Activated CD4-positive, CD25-positive, alpha-beta regulatory T cell (primary cell): ENCODE measurements at regions not wholly inside any gene's neighbourhood (a gene's known extent, or its start where the extent isn't known, plus 50 kb on each side); places are given as distances from the start of the nearest gene placed in this dataset.
"Not testable (repeated sequence)": the region's sequence is repeated elsewhere in the genome, so short reads cannot be mapped to it uniquely, and the experiment has no call there.

Experiments
- DNase-seq, 4 experiments: peaks; one replicate each; lab custom pipeline; 2025; lab: John Stamatoyannopoulos, UW

DNA sequence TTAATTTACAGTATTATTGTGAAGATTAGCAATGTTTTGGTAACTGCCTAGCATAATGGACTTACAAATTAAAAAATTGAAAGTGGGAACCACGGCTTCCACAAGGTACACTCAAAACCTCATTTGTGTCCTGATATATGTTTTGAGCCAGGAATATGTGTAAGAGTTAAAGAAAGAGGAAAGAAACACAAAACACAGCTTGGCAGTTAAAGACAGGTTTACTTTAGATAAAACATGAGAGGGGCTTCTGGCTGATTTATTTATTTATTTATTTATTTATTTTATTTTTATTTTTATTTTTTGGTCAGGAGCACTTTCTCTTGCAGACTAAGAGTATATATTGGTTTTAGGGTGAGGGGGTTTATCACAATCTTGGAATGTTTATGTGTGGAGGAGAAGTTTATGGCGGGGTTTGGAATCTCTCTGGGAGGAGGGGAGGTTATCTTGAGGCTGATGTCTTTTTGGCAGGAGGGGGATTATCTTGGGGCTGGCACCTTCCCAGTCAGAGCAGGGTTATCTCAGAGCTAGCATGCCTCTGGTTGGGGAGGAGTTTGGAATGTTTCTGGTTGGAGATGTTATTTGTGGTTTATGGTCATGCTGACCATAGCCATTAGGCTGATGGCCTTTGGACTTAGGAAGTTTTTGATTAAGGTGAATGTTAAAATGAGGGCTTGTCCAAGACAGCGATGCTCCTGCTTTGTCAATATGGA lies 436.7 kb downstream of the DAD1 start:
- no peak for DNase-seq

- DNase-seq, result no peak
Measured at GRCh38 chr14:22151121-22151520, 437.9 kb downstream of the DAD1 start.

DNA sequence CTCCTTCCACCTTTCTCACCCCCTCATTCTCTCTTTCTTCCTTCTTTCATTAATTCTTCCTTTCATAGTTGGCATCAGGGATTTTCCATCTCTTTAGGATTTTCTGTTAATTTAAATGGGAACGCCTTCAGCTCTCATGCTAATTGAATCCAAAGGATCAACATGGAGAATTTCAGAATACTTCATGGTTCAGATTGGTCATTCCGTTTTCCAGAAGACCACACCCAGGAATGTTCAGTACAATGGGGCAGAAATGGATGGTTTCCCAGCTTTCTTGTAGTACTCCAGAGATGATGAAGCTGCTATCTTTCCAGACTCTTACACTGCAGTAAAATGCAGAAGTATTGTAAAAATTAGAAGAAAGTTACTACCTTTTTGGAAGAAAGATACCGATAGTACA lies 440.0 kb downstream of the DAD1 start:
- DNase-seq, result no peak

GRCh38 chr14:22147716-22148115 lies 441.3 kb downstream of the DAD1 start:
- DNase-seq, result no peak

DNA sequence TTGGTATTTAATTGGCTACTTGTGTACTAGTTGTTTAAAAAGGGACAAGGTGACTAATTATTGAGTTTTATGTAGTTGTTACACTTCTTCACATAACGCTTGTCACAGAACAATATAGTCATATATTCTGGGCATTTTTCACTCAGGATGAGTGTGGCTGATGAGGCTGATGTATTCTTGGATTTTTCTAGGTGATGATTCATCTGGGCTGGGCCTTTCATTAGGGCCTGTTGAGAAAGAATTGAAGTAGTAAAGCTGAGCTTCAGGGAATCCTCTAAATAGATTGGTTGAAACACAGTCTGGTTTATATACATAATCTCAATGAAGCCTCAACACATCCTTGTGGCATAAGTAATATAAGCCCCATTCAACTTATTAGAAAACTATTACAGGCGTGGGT lies 445.7 kb downstream of the DAD1 start:
- DNase-seq, result no peak

DNA sequence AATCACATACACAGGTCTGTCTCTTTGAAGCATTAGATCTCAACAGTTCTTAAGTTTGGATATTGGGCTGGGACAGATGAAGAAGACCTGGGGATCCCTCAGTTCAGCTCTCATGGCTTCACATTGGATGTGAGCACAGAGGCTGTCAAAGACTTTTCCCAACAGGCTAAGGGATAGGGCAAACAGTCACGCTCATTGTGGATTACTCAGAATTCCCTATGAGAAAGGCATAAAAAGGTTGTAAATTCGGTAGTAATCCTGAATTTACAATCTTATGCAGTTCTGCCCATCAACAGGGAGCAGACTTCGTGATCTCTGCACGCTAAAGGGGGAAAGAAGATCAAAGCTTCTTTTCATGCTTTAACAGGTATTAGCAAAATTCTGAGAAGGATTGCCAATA lies 448.4 kb downstream of the DAD1 start:
- DNase-seq, result no peak

DNA sequence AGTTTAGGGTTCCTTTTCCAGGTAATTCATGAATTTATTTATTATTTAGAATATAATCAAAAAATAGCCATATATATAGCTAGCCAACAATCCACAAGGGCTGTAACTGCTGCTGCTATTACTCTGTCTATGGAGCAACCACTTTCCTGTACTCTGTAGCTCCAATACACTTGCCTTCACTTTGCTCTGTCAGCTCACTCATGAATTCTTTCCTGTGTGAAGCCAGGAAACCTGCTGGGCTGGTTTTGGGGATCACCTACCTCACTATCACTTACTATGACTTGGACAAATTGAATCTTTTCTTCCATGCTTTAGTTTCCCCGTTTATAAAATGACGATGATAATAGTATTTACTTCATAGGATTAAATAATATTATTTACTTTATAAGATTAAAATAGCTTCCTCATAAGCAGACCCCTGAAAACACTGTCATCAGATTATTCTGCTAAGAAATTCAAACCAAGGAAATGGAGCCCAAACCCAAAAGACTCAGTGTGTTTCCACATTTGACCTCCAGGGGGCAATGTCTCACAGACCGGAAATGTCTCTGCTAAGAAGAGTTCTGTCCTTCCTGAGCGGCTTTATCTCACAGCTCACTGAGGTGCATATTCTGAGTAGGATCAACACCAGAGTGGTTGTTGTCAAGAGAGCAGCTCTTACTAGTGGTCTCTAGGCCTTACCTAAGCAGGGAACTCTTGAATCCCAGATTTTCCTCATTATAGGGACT lies 457.1 kb downstream of the DAD1 start:
- DNase-seq, result no peak

DNA sequence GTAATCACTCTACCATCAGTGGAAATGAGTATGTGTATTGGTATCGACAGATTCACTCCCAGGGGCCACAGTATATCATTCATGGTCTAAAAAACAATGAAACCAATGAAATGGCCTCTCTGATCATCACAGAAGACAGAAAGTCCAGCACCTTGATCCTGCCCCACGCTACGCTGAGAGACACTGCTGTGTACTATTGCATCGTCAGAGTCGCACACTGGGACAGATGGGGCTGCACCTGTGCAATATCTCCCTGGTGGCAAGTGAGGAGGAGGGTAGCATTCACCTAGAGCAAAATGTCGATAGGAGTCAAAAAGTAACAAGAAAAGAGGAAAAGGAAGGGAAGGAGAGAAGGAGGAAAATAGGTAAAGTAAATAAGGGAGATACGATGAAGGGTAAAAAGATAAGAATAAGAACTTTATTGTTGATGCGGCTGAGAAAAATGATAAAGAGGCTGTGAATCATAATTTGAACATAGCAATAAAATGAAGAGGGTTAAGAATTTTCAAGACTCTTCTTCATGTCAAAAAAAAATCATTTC lies 450.5 kb upstream of the OR4E1 start:
- DNase-seq, result no peak

- no peak for DNase-seq
Measured at GRCh38 chr14:22122829-22123560, 449.4 kb upstream of the OR4E1 start.

DNA sequence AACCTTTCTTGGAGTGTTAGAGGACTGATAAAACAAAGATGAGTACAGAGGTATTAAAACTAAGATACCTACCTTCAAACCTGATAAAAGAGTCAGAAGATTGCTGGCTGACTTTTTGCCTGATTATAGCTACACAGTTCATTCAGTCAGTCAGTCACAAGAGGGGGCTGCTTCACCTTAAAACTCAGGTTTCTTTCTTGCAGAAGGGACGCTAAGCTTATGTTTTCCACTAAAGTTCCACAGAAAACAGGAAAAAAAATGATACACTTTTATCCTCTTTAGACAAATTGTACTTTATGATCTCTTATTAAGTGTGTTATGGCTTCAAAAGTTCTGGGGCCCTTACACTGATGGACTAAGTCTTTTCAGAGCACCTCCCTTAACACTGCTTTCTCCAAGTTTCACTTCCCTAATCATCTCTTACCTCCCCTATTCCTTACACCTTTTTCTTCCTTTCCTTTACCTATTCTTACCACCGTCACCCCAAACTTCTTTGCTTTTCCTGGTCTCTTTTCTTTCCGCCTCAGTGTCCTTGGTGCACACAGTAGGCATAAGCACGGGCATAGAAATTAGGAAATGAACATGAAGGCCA lies 448.7 kb upstream of the OR4E1 start:
- DNase-seq, result no peak

DNA sequence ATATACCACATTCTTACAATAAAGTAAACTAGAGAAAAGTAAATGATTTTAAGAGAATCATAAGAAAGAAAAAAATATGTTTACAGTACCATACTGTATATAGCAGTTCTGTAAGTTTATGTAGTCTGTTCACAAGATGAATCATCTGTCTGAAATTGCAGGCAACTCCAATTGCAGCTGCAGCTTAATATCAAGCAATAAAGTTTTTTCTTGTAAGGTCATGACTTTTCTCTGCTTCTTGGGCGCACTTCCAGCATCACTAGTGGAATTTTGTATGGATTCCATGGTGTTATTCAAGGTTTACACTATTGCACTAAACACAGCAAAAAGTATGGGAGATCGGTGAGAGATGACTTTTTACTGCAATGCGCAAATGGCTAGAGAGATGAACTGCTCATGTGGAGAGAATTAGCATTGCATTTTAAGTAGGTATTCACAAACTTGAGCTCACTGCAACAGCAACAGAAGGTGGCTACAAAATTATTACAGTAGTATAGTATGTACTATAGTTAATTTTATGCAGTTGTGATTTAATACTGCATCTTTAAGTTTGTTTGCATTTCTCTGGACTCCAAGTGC lies 445.4 kb upstream of the OR4E1 start:
- no peak for DNase-seq

DNA sequence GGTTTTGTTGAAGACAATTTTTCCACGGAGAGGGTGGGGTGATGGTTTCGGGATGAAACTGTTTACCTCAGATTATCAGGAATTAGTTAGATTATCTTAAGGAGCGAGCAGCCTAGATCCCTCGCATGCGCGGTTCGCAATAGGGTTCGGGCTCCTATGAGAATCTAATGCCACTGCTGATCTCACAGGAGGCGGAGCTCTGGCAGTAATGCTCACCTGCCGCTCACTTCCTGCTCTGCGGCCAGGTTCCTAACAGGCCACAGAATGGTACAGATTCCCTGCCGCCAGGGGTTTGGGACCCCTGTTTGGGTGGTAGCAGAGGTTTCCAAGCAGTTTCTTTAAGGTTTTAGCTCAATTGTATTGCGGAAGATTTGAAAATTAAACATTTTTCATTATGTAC lies 439.8 kb upstream of the OR4E1 start:
- no peak for DNase-seq

DNA sequence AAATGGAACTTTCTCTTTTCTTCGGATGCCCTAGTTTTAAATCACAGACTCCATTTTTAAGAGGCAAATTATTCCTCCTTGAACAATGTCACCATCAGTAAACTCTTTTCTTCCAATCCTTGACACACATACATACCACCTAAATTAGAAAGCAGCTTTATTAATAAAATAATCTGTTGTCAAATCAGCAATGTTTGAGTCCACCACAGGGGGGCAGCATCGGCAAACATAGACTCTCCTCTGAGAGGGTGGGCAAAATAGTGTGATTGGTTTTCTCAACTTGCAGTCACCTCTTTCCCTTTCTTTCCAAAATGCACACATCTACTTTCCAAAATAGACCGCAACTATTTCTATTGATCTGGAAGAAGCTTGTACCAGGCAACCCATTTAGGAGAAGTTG lies 438.4 kb upstream of the OR4E1 start:
- peak in 3 of 4 experiments; percentile 14 to 40 (median 18) for DNase-seq

DNA sequence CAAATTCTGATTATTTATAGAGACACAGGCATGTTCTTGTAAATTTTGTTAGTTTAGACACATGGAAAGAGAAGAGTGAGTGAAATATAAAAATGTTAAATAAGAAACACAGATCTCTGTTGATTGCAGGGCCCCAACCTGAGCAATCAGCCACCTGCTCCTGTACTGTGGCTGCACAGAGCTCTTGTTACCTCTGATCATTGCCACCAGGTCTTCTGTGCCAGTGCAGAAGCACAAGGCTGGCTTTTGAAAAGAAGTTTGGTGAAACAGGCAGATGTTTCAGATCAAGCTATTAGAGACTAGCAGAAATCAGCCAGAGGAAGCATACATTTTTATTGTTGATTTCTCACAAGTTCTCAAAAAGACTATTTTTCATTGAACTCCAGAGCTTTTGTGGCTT lies 434.1 kb upstream of the OR4E1 start:
- no peak for DNase-seq

DNA sequence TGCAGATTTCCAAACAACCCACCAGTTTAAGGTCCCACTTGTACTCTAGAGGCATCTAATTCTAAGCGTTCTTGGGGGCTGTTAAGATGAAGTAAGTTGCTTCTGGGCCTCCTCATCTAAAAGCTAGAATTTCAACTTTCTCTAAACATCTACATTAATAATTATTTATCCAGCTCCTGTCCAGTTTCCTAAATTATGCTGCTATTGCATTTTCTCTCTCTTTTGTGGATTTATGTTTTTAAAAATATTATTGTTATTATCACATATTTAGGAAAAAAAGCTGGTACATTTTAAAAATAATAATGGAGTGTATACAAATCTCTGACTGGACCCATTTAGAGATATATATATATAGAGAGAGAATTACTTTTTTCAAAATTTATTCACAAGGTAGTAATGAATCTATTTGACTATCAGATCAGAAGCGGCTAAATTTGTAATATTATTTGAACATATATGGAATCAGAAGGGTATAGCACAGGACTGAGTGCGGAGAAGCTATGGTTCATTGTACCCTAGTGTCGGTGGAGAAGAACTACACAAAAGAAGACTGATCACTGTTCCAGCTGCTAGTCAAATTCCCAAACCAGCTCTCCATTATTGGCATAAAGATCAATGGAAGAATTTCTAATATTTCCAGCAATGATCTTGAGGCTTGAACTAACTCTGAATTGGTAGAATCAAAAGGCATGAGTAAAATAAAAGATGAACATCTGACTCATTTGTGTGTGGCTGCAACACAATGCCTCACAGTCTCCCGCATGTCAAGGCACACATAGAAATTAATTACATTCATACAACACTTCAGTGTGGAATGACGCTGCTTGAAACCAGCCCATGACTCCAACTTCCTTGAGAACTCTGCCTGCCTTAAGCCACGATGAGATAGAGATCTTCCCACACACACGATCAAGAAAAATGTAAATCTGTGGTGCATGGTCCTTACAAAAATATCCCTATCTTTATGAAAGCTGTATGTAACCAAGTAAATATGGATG lies 433.4 kb upstream of the OR4E1 start:
- DNase-seq, result no peak

DNA sequence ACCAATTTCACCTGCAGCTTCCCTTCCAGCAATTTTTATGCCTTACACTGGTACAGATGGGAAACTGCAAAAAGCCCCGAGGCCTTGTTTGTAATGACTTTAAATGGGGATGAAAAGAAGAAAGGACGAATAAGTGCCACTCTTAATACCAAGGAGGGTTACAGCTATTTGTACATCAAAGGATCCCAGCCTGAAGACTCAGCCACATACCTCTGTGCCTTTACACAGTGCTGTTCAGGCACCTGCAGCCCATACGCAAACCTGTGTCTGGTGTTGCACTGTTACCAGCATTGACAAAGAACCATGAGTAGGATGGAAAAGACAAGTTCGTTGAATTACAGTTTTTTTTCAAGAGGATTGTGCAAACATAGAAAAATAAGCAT lies 432.0 kb upstream of the OR4E1 start:
- DNase-seq, result no peak

- DNase-seq, result no peak
Measured at GRCh38 chr14:22105006-22105623, 431.5 kb upstream of the OR4E1 start.

DNA sequence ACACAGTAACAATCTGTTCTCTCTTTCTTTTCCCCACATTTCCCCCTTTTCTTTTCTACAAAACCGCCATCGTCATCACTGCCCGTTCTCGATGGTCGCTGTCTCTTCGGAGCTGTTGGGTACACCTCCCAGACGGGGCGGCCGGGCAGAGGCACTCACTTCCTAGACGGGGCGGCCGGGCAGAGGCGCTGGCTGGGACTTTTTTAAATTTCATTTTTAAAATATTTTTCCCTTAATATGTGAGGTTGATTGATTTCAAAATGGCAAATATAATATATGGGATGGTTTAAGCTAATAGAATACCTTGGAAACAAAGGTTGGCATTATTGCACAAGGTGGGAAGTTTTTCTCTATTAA lies 427.1 kb upstream of the OR4E1 start:
- not testable (repeated sequence) for DNase-seq

- peak in 3 of 4 experiments; percentile 1 to 18 (median 13) for DNase-seq
Measured at GRCh38 chr14:22099942-22100763, 426.5 kb upstream of the OR4E1 start.

- DNase-seq, result no peak
Measured at GRCh38 chr14:22098435-22098834, 424.8 kb upstream of the OR4E1 start.
